ENCODE measurements at regions not wholly inside any gene's neighbourhood (a gene's known extent, or its start where the extent isn't known, plus 50 kb on each side); places are given as distances from the start of the nearest gene placed in this dataset.

- no peaks in the 10 kb centered on the region for H4K20me1 ChIP-seq (ENCODE audit: insufficient read depth, poor library complexity, severe bottlenecking)
- 82% methylated on average over 2 of the region's 2 CpGs for WGBS (ENCODE audit: low lambda C conversion rate, missing lambda C conversion rate)
Measured at GRCh38 chr6:141744194-141744925, 388.4 kb upstream of the GJE1 start.

GRCh38 chr6:141736104-141736503 is 396.6 kb upstream of the GJE1 start:
- Histone ChIP-seq H4K20me1 (ENCODE audit: insufficient read depth, poor library complexity, severe bottlenecking) (no peaks in the 10 kb centered on the region), H3K9me2 (replicated peaks; ENCODE audit: insufficient read depth) (no peaks in the 10 kb centered on the region), H3K4me3 (no peak overlapping the region), H3K27ac (no peak overlapping the region), H3K9me3 (ENCODE audit: low read depth) (no peaks in the 10 kb centered on the region), H3K27me3 (no peaks in the 10 kb centered on the region), H3K4me2 (no peak overlapping the region), H3K36me3 (replicated peaks; ENCODE audit: insufficient read depth, low read depth) (no peaks in the 10 kb centered on the region), H2AFZ (no peak overlapping the region), H3K79me2 (no peaks in the 10 kb centered on the region), H3K4me1 (ENCODE audit: insufficient read depth) (no peaks in the 10 kb centered on the region)
- DNase-seq (ENCODE audit: low spot score), result no peak
- WGBS (ENCODE audit: low lambda C conversion rate, missing lambda C conversion rate), result 67% methylated on average over 3 of the region's 3 CpGs
- no peak for TF ChIP-seq EZH2phosphoT487 (IDR thresholded peaks at IDR 0.05; ENCODE audit: low read depth, severe bottlenecking, unreplicated experiment)
- no peak for TF ChIP-seq EZH2 (IDR thresholded peaks at IDR 0.05; ENCODE audit: borderline replicate concordance)
- TF ChIP-seq, protein P1, sequence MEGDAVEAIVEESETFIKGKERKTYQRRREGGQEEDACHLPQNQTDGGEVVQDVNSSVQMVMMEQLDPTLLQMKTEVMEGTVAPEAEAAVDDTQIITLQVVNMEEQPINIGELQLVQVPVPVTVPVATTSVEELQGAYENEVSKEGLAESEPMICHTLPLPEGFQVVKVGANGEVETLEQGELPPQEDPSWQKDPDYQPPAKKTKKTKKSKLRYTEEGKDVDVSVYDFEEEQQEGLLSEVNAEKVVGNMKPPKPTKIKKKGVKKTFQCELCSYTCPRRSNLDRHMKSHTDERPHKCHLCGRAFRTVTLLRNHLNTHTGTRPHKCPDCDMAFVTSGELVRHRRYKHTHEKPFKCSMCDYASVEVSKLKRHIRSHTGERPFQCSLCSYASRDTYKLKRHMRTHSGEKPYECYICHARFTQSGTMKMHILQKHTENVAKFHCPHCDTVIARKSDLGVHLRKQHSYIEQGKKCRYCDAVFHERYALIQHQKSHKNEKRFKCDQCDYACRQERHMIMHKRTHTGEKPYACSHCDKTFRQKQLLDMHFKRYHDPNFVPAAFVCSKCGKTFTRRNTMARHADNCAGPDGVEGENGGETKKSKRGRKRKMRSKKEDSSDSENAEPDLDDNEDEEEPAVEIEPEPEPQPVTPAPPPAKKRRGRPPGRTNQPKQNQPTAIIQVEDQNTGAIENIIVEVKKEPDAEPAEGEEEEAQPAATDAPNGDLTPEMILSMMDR (IDR thresholded peaks at IDR 0.05; ENCODE audit: poor library complexity), result no peak

More at GRCh38 chr6:141744194-141744925, 388.4 kb upstream of the GJE1 start:
- Histone ChIP-seq H3K4me1 (ENCODE audit: insufficient read depth) (no peaks in the 10 kb centered on the region), H3K36me3 (replicated peaks; ENCODE audit: insufficient read depth, low read depth) (no peaks in the 10 kb centered on the region), H3K9me3 (ENCODE audit: low read depth) (no peaks in the 10 kb centered on the region), H2AFZ (no peak overlapping the region), H3K27me3 (no peaks in the 10 kb centered on the region), H3K4me2 (no peak overlapping the region), H3K9me2 (replicated peaks; ENCODE audit: insufficient read depth) (no peaks in the 10 kb centered on the region), H3K27ac (no peak overlapping the region), H3K79me2 (no peaks in the 10 kb centered on the region), H3K4me3 (no peak overlapping the region)
- no peak for DNase-seq (ENCODE audit: low spot score)
- TF ChIP-seq, protein P1 (IDR thresholded peaks at IDR 0.05; ENCODE audit: poor library complexity), result no peak
- TF ChIP-seq EZH2 (IDR thresholded peaks at IDR 0.05; ENCODE audit: borderline replicate concordance) (no peak), EZH2phosphoT487 (IDR thresholded peaks at IDR 0.05; ENCODE audit: low read depth, severe bottlenecking, unreplicated experiment) (no peak)

DNA sequence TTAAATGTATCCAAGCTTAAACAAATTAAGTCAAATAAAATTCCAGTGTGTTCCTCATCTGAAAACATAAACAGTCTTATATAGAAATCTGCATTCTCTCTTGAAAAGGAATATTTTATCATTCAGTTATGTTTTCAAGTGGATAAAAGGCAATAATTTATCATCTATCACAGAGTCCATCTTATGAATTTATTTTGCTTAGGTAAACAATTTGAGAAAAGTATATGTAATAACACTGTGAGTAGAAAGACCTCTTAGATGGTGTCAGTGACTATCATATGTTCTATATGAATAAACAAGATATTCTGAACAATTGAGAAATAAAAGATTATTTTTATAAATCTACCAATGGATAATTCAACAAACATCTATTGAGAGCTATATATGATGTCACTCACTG is 397.6 kb upstream of the GJE1 start:
- H3K9me2 ChIP-seq (replicated peaks; ENCODE audit: insufficient read depth), result no peaks in the 10 kb centered on the region
- H4K20me1 ChIP-seq (ENCODE audit: insufficient read depth, poor library complexity, severe bottlenecking), result no peaks in the 10 kb centered on the region
- no peaks in the 10 kb centered on the region for H3K4me1 ChIP-seq (ENCODE audit: insufficient read depth)
- TF ChIP-seq EZH2 (IDR thresholded peaks at IDR 0.05; ENCODE audit: borderline replicate concordance) (no peak), EZH2phosphoT487 (IDR thresholded peaks at IDR 0.05; ENCODE audit: low read depth, severe bottlenecking, unreplicated experiment) (no peak)
- TF ChIP-seq, protein P1 (IDR thresholded peaks at IDR 0.05; ENCODE audit: poor library complexity), result no peak
- no peak overlapping the region for H2AFZ ChIP-seq
- H3K9me3 ChIP-seq (ENCODE audit: low read depth), result no peaks in the 10 kb centered on the region
- H3K4me3 ChIP-seq, result no peak overlapping the region
- no peaks in the 10 kb centered on the region for H3K36me3 ChIP-seq (replicated peaks; ENCODE audit: insufficient read depth, low read depth)
- H3K79me2 ChIP-seq, result no peaks in the 10 kb centered on the region
- DNase-seq (ENCODE audit: low spot score), result no peak
- no peak overlapping the region for H3K4me2 ChIP-seq
- no peak overlapping the region for H3K27ac ChIP-seq
- H3K27me3 ChIP-seq, result no peaks in the 10 kb centered on the region

Data from hepatocyte (in vitro differentiated cells).